Transverse colon (tissue), 4 donors: ENCODE measurements at regions not wholly inside any gene's neighbourhood (a gene's known extent, or its start where the extent isn't known, plus 50 kb on each side); places are given as distances from the start of the nearest gene placed in this dataset.

Experiments used
- DNase-seq: peaks from one replicate; pipeline ENCODE4 v3.0.0-alpha.2; 2019
- H3K27ac ChIP-seq, 4 donors: fragments of 200-600 bp; sonication (generic); 2 replicates each; pipeline ENCODE4 v1.5.1; 2016 to 2018; ENCODE audit warnings: inconsistent platforms in 4 of 4
- H3K27me3 ChIP-seq: fragments of 200-600 bp; sonication (generic); 2 replicates; pipeline ENCODE4 v1.5.1; 2017; ENCODE audit warnings: inconsistent platforms
- H3K36me3 ChIP-seq, 4 donors: fragments of 200-600 bp; sonication (generic); 2 replicates each; pipeline ENCODE4 v1.5.1; 2017 to 2019; ENCODE audit warnings: inconsistent platforms in 4 of 4
- H3K4me1 ChIP-seq, 4 donors: fragments of 200-600 bp; sonication (generic); 2 replicates each; pipeline ENCODE4 v1.5.1; 2017 to 2020; ENCODE audit warnings: inconsistent platforms in 4 of 4
- H3K4me3 ChIP-seq, 4 donors: fragments of 200-600 bp; sonication (generic); 1 replicate in 1 of 4; 2 replicates in 3 of 4; pipeline versions ENCODE4 v1.5.1 to v1.6.1; 2017 to 2019; ENCODE audit warnings: inconsistent platforms in 4 of 4
- H3K9me3 ChIP-seq, 2 donors: fragments of 200-600 bp; sonication (generic); 2 replicates each; pipeline ENCODE4 v1.5.1; 2017 to 2019; ENCODE audit warnings: inconsistent platforms in 2 of 2
- EP300 ChIP-seq: sonication (generic); formaldehyde crosslinking; IDR thresholded peaks from one replicate; pipeline ENCODE4 v1.6.1; 2017; ENCODE audit warnings: antibody characterized with exemption, low read depth
- POLR2A ChIP-seq: fragments of 450-650 bp; IDR thresholded peaks from one replicate; pipeline ENCODE4 v1.6.1; 2016; ENCODE audit warnings: antibody characterized with exemption, mild to moderate bottlenecking, moderate library complexity
- POLR2AphosphoS5 ChIP-seq, 3 donors: sonication (generic); formaldehyde crosslinking; IDR thresholded peaks; one replicate each; pipeline ENCODE4 v1.6.1; 2016; ENCODE audit warnings: antibody characterized with exemption in 3 of 3
- WGBS, 2 donors: methylation state at CpG; one replicate each; pipeline ENCODE4 v1.1.5; 2018; ENCODE audit warnings: low coverage in 1 of 2; 5-methylcytosine and 5-hydroxymethylcytosine counted together
- in situ Hi-C, 4 donors: fragments of 200-750 bp; cut with MboI; loops; one replicate each; pipeline versions ENCODE4 v1.15.0 to v1.15.1; 2017; ENCODE audit warnings: low sequenced_read_pairs in 3 of 4, low pct_ligation_motif_present in 1 of 4, low pct_unique_long_range_greater_than_20kb in 1 of 4
- intact Hi-C: fragments of 100-400 bp; cut with DNase I; formaldehyde crosslinking; loops from one replicate; pipeline ENCODE4 v1.15.1; 2023; ENCODE audit warnings: low total_unique reads
- TF ChIP-seq, protein P1 (sequence below), 5 experiments: fragments of 200-600 bp in 3 of 5; fragments of 450-650 bp in 2 of 5; sonication (generic) in 3 of 5; IDR thresholded peaks; 1 replicate in 2 of 5; 2 replicates in 3 of 5; pipeline ENCODE4 v1.5.1; 2016 to 2017; ENCODE audit warnings: antibody characterized with exemption in 5 of 5, inconsistent platforms in 3 of 5, mild to moderate bottlenecking in 2 of 5, moderate library complexity in 1 of 5

DNA sequence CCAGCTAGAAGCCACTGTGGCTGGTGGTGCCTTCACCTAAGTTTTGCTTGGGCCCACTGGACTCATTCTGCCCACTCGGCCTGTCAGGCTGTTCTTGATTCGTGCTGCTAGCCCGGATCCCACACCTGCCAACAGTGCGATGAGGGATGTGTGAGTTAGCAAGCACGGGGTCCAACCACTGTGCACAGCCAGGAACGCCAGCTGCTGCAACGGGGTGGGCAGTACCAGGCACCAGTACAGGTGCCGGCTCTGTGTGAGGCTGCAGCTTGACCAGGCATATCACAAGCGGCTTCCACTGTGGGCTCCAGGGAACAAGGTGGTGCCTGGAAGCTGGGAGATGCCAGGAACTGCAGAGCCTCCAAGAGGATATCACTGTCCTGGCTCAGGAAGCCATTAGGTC lies 481.2 kb downstream of the OTOL1 start:
- H3K27me3 ChIP-seq: no peaks in the 10 kb centered on the region
- no peaks in the 10 kb centered on the region for H3K4me1 ChIP-seq
- H3K4me3 ChIP-seq: no peak overlapping the region
- H3K27ac ChIP-seq: no peak overlapping the region
- in situ Hi-C loops: no loop called here
- no peaks in the 10 kb centered on the region for H3K9me3 ChIP-seq
- 92% methylated on average over 9 of the region's 9 CpGs; no CpG with 5 or more reads in 1 of the 2 donors for WGBS, 2 donors
- TF ChIP-seq EP300: no peak
- TF ChIP-seq, protein P1, sequence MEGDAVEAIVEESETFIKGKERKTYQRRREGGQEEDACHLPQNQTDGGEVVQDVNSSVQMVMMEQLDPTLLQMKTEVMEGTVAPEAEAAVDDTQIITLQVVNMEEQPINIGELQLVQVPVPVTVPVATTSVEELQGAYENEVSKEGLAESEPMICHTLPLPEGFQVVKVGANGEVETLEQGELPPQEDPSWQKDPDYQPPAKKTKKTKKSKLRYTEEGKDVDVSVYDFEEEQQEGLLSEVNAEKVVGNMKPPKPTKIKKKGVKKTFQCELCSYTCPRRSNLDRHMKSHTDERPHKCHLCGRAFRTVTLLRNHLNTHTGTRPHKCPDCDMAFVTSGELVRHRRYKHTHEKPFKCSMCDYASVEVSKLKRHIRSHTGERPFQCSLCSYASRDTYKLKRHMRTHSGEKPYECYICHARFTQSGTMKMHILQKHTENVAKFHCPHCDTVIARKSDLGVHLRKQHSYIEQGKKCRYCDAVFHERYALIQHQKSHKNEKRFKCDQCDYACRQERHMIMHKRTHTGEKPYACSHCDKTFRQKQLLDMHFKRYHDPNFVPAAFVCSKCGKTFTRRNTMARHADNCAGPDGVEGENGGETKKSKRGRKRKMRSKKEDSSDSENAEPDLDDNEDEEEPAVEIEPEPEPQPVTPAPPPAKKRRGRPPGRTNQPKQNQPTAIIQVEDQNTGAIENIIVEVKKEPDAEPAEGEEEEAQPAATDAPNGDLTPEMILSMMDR (IDR thresholded peaks at IDR 0.05): no peak
- no peak for TF ChIP-seq POLR2AphosphoS5 (IDR thresholded peaks at IDR 0.05)
- no peak for TF ChIP-seq POLR2A
- intact Hi-C loops: no loop called here
- no peaks in the 10 kb centered on the region for H3K36me3 ChIP-seq
- DNase-seq: no peak

DNA sequence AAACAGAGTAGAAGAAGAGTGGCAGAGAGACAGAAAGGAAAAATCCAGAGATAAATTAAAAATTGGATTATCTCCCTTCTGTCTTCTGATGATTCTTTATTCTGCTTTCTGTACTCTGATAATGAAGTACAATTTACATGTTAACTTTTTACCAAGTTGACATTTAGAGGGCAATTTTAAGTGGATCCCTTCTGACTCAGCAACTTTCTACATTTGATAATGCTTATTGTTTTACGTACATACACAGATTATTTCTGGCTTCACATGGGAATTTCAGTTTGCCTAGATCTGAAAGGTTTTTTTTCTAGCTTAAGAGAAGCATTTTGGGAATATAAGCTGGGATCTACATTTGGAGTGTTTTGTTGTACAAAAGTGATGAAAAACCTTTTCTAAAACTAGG lies 491.3 kb downstream of the OTOL1 start:
- no peaks in the 10 kb centered on the region for H3K4me1 ChIP-seq
- no peak overlapping the region for H3K4me3 ChIP-seq
- TF ChIP-seq POLR2A (no peak), POLR2AphosphoS5 (IDR thresholded peaks at IDR 0.05) (no peak), EP300 (no peak)
- TF ChIP-seq, protein P1 (IDR thresholded peaks at IDR 0.05): no peak
- 69 to 83% methylated on average over 1 of the region's 1 CpG for WGBS, 2 donors
- no peaks in the 10 kb centered on the region for H3K27me3 ChIP-seq
- intact Hi-C loops: no loop called here
- no peaks in the 10 kb centered on the region for H3K9me3 ChIP-seq
- DNase-seq: no peak
- no peak overlapping the region for H3K27ac ChIP-seq
- in situ Hi-C loops: no loop called here
- H3K36me3 ChIP-seq: no peaks in the 10 kb centered on the region

DNA sequence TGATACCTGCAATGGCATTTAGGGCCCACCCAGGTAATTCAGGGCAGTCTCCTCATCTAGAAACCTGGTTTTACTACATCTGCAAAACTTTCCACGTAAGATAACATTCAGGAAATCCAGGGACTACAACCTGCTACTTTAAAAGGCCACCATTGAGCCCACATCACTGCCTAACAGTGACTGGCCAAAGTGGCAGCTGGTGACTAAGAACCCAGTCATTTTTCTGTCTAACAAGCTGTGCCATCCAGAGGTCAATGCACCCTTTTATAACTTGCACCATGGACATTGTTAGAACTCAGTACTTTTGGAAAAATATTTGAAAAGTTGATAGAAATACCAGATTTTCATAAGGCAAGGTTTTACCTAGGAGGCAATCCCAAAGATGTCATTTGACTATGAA lies 492.4 kb downstream of the OTOL1 start:
- Histone ChIP-seq H3K4me3 (no peak overlapping the region), H3K4me1 (no peaks in the 10 kb centered on the region), H3K27me3 (no peaks in the 10 kb centered on the region), H3K36me3 (no peaks in the 10 kb centered on the region), H3K9me3 (no peaks in the 10 kb centered on the region), H3K27ac (no peak overlapping the region)
- in situ Hi-C loops (no loop called here), intact Hi-C loops (no loop called here)
- no peak for DNase-seq
- TF ChIP-seq EP300 (no peak), POLR2A (no peak), POLR2AphosphoS5 (IDR thresholded peaks at IDR 0.05) (no peak)
- TF ChIP-seq, protein P1 (IDR thresholded peaks at IDR 0.05): no peak
- WGBS, 2 donors: 40 to 55% methylated on average over 1 of the region's 1 CpG

DNA sequence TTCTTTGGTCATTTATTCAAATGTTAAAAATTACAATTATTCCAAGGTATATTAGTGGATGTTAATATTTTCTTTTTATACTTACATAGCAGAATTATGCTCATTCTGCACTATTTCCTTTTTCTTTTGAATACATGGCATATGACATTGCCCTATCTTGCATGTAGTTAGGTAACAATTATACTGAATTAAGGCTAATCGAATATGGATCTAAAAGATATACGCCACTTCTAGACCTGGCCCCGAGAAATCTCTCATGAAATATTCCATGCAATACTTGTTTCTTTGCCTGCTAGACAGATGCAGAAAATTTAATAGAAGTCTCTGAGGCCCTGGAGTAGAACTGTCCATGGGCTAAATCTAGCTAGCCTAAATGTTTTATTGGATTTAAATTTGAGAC lies 493.4 kb downstream of the OTOL1 start:
- in situ Hi-C loops (no loop called here), intact Hi-C loops (no loop called here)
- Histone ChIP-seq H3K27ac (no peak overlapping the region), H3K9me3 (peaks cover 0 to 4% of the 10 kb centered on the region in 2 donors), H3K36me3 (no peaks in the 10 kb centered on the region), H3K4me1 (no peaks in the 10 kb centered on the region), H3K27me3 (no peaks in the 10 kb centered on the region), H3K4me3 (no peak overlapping the region)
- 89 to 91% methylated on average over 3 of the region's 3 CpGs for WGBS, 2 donors
- TF ChIP-seq, protein P1 (IDR thresholded peaks at IDR 0.05): no peak
- TF ChIP-seq POLR2A: no peak
- no peak for TF ChIP-seq POLR2AphosphoS5 (IDR thresholded peaks at IDR 0.05)
- no peak for TF ChIP-seq EP300
- no peak for DNase-seq
